Dedifferentiated amniotic fluid mesenchymal stem cell (primary cell): ENCODE measurements at regions not wholly inside any gene's neighbourhood (a gene's known extent, or its start where the extent isn't known, plus 50 kb on each side); places are given as distances from the start of the nearest gene placed in this dataset.

Experiments
- DNase-seq: peaks from one replicate; pipeline ENCODE4 v3.0.0-alpha.2; 2016; ENCODE audit errors: extremely low spot score

- no peak for DNase-seq
These were observed 126.0 kb upstream of the IL12B start for GRCh38 chr5:159456261-159456660.

- no peak for DNase-seq
These were observed 126.6 kb upstream of the IL12B start for GRCh38 chr5:159456722-159457465.

DNA sequence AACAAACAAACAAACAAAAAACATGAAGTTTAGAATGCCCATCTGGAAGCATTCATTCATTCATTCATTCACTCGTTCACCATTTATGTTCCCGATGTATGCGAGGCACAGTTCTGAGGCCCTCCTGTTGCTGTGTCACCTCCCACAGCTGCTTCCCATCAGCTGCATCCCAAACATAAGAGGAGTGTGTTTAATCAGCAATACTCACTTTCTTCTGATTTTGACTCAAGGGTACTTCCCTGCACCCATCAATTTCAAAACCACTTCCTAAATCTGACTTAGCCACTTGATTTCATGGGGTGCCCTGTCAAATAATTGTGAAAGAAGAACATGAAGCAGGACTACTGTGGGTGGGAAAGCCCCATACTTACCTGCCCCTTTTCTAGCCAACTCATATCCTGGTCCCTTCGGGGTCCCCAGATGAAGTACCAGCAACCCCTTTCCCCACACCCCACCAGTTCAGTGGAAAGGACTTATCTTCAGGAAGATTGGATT is 128.0 kb upstream of the IL12B start:
- DNase-seq: no peak

DNA sequence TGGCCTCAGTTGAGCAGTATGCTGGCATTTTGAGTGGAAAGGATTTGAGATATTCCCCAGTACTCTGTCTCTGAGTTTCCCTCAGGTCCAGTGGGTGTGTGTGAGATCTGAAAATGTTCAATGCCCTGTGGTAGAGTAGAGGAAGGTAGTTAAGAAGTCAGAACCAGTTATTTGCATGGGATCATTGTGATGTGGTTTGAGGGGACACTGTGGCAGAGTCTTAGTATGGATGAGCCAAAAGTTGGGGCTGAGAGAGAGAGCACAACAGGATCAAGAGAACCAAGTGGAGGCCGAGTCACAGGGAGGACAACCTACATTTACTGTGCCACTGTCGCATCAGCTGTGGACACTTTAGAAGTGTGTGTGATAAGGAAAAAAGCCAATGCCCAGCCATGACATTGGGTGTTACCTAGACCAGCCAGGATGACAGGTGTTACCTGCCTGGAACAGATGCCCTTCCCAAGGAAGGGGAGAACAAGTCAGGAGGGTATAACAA is 128.9 kb upstream of the IL12B start:
- no peak for DNase-seq

DNA sequence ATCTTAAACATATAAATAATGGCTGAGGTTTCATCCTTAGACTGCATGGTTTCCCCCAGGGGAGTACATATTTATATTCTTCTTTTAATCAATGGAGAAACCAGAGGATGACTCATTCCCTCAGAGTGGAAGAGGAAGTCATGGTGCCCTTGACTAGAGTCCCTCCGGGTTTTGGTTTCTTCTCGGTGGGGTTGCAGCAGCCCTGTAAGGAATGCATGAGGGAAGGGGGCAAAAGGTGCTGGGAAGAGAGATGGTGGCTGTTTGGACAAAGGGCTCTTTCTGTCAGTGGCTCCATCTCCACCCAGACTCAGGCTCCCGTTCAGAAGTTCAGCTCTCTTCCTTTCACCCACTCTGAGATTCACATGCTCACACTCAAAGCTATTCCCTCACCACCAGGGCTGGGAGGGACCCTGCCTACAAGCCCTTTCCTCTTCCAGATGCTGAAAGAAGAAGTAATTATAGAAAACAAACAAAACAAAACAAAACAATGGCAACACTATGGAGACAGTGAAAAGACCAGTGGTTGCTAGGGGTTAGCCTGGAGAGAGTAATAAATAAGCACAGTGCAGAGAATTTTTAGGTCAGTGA is 129.8 kb upstream of the IL12B start:
- DNase-seq: no peak

DNA sequence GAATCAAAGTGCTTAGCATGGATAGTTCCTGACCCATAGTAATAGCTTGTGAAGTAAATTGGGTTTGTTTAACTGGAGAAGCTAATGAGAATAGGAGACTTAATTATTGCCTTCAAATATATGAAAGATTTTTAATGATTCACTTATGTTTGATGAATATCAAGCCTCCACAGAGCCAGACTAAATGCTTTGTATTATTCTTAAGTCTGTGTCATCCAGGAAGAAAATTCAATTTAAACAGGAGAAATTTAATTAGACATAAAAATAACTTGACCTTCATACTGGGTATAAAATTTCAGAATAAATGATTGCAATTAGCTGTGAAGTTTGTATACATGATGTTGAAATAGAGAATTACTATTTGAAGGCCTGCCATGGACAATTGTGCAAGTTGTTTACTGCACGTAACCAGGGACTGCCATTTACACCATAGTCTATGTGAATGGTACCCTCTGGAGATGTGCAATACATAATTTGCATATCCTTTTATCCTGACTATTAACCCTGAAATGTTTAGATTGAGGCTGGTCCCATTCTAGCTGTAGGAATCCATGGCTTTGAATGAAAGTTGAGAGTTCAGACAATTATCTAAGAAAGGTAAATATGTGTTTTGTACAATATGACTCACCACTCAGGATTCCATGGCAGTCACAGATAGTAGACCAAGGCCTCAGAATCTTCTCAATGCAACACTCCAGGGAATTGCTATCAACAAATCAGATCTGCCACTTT is 133.5 kb upstream of the IL12B start:
- DNase-seq: no peak

DNA sequence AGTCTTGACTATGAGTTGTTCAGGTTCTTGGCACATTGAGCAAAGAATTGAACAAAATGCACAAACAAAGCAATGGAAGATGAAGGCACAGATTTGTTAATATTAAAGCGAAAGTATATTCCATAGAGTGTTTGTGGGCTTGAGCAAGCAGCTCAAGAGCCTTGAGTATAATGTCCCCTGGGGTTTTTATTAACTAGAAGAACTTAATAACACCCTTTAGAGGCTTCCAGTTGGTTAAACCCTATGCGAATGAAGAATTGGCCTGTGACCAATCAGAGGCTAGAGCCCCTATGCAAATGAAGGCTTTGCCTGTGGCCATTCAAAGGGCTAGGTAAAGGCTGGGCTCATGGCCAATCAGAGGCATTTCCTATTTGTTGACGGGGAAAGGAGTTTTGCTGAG is 135.3 kb upstream of the IL12B start:
- no peak for DNase-seq

GRCh38 chr5:159467666-159468065 is 137.4 kb upstream of the IL12B start:
- DNase-seq: no peak

GRCh38 chr5:159469496-159470372 is 139.4 kb upstream of the IL12B start:
- no peak for DNase-seq

DNA sequence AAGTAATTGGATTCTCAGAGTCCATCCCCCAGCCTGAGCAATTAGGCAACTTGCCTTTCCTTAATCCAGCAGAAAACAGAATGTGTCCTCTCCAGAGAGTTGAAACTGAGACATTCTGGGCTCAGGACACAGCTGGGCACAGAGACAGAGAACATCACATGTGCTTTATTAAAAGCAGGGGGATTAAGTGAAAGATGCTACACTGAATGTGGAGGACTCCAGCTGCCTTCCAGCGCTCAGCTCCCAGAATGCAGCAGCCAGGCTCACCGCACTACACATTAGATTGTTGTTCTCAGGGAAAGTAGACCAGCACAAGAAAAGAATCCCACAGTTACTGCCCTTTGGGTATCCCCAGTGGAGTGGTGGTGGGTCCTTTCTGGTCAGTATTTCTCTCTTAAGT is 141.6 kb upstream of the IL12B start:
- no peak for DNase-seq

DNA sequence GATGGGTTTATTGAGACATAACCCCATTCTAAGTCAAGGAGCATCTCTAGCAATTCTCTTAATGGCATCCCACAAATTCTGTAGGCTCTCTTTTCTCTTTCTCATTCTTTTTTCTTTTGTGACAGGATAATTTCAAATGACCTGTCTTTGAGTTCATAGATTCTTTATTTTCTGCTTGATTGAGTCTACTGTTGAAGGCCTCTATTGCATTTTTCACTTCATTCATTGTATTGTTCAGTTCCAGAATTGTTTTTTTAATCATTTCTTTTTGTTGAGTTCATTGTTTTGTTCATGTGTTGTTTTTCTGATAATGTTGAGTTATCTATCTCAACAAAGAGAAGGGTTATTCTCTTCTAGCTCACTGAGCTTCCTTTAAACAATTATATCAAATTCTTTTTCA is 144.7 kb upstream of the IL12B start:
- DNase-seq: no peak

GRCh38 chr5:159478950-159479349 is 148.7 kb upstream of the IL12B start:
- no peak for DNase-seq

DNA sequence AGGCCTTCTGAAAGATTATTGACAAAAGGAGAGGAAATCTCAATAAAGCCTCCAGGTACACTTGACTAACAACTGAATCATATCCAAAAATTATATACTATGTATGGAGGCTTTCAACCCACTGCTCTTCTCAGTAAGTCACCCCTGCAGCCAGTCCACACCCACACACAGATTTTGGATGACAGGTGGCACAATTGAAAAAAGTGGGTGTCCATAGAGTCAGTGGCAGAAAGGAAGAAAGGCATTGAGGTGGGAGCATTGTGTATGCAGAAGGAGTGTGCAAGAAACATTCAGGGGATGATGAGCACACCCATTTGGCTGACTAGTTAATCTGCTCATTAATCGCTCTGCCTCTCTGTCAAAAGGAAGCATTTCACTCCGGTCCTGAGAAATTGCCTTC is 150.6 kb upstream of the IL12B start:
- no peak for DNase-seq

DNA sequence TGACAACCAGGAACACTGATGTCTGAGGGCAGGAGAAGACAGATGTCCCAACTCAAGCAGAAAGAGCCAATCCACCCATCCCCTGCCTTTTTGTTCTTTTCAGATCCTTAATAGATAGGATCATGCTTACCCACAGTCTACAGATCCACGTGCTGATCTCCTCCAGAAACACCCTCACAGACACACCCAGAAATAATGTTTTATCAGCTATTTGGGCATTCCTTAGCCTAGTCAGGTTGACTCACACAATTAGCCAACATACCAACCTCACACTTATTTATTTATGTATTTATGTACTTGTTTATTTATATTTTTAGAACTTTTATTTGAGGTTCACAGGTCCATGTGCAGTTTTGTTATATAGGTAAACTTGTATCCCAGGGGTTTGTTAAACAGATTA is 151.5 kb upstream of the IL12B start:
- DNase-seq: no peak

DNA sequence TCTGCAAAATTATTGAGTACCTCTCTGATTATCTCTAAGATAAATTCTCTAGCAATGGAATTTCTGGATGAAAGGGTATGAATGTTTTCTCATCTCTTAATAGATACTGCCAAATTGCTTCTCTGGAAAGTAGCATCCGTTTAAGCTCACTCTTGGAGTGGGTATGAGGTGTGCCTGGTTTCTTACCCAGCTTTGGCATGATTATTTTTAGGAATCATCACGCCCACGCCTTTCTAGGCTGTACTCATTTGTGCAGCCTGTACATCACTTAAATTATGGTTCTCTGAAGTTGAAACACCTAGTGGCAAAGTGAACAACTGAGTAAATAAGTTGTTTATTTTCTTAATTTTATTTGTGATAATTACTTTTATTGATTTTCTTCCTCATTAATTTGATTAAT is 156.5 kb upstream of the IL12B start:
- no peak for DNase-seq

DNA sequence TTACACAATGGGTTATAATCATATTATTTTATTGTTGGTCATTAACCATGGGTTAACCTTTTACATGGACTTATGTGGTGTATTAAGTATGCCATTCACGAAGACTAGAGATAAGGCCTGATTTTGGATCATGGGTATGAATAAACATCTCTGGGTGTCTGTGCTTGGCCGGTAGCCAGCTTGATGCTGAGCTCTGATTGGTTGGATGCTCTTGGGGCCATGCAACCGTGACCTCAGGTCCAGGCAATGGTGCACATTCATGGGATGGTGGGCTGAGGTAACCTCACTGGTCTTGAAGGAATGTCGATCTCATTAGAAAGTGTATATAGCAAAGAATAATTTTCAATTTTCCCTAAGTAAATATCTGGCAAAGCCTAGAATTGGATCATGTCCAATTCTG is 158.2 kb upstream of the IL12B start:
- DNase-seq: no peak

GRCh38 chr5:159489779-159490178 is 159.5 kb upstream of the IL12B start:
- DNase-seq: no peak

DNA sequence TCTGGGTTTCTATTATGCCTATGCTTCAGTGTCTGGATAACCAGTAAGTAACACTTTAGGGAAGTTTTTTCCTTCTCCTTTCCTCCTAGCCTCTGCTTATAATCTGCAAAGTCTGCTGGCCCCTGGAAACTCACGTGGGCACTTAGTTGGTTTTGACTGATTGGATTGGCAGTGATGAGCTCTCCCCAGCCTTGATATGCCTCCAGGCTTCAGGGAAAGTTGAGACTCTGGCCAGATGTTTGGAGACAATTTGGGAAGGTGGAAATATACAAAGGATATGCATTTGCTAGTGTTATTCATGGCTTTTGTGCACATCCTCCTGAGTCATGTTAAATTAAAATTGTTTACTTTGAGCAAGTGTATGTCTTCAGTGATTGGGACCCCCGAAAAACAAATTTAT is 160.2 kb upstream of the IL12B start:
- no peak for DNase-seq

DNA sequence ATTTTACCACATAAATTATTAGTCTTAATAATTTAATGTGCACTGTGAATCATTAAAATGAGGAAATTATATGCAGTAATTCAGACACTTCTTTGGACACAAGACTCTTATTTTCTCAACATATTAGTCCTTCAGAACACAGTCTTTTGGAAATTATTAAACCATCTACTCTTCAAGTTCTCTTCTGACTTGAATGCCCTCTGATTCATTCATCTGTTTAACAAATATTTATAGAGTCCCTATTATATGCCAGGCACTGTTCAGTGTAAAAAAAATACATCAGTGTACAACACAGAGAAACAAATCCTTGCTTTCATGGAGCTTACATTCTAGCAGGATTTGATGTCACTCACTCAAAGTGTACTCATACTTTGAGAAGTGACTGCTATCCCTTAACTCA is 163.4 kb upstream of the IL12B start:
- DNase-seq: no peak

DNA sequence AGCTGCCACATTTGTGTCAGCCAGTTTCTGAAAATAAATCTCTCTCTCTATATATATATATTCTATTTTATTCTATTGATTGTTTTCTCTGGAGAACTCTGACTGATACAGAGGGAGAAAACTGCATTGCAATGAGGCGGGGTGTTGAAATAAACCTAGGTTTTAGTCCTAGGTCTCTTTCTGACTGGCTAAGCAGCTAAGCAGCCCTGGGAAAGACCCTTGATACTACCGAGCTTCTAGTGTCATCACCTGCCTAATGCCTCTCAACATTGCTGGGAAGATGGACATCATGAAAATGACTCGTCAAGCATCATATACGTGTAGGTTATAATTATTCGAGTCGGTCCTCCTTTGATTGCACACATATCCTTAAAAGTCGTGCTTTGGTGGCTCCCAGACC is 166.5 kb upstream of the IL12B start:
- DNase-seq: no peak

DNA sequence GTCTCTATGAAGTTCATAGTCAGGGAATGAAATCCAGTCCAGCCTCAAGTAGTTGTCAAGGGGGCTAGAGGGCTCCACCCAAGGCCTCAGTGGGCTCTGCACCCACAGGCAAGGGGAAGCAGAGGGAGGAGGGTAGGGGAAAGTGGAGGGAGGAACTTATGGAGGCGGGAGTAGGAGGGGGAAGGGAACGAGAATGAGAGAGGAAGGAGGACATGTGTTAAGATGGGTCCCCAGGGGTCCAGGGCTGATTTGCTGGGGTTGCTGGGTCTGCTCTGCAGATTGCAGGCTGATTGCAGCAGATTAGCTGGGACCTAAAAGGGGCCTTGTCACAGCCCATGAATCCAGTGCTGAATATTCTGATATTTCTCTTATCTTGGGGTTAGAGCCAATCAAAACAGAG is 166.9 kb upstream of the IL12B start:
- no peak for DNase-seq

- no peak for DNase-seq
These were observed 168.3 kb upstream of the IL12B start for GRCh38 chr5:159498630-159499029.
